COLO668 (cell line): ENCODE measurements at regions not wholly inside any gene's neighbourhood (a gene's known extent, or its start where the extent isn't known, plus 50 kb on each side); places are given as distances from the start of the nearest gene placed in this dataset.
A peak's percentile ranks its signal among the peaks of the same experiment; 100 is the strongest.

Source experiments
- DNase-seq: peaks from one replicate; lab custom pipeline; 2025; ENCODE audit not compliant: unreplicated experiment; lab: John Stamatoyannopoulos, UW

DNA sequence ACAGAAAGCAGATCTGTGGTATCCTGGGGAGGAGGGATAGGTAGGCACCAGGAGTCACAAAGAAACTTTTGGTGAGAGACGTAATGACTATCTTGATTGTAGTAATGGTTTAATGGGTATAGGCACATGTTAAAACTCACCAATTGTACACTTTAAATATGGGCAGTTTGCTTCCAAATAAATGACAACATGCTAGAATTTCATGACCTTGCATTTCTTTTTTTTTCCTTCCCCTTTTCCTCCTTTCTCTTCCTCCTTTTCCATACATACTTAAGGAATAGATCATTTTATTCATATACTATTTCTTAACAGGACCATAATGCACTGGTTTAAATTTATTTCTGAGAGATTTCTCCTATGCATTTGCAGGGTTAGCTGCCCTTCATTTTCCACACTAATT is 341.8 kb downstream of the TMEM182 start:
- DNase-seq = no peak

DNA sequence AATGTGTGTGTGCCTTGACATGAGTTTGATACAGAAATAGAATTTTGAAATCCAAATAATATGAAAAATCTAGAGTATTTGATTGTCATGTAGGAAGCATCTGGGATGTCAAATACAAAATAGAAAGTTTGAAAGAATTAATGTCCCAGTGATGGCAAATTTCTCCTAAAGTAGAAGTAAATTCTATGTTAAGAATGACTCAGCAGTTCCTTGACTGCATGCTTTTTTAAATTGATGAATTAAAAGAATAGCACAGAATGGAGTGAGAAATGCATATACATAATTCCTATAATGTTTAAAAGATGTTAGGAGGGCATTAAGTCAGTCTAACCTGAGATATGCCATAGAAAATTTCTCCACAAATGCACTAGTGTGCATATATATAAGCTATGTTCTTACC is 357.5 kb downstream of the TMEM182 start:
- no peak for DNase-seq

DNA sequence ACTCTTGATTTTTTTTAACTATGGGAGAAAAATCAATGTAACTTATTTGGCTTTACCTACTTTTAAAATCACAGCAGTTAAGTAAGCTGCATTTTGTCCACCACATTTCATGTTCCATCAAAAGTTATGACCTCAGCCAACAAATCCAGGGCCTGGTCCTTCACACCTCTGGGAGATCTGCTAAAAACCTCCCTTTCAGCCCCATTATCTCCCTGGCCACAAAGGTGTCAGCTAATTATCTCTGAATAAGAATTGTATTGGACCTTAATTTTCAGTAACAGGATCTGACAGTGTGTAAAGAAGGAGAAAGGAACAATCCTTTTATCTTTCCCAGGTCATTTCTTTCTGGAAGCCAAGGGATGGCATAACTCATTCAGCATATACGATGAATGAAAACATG is 359.3 kb downstream of the TMEM182 start:
- no peak for DNase-seq

DNA sequence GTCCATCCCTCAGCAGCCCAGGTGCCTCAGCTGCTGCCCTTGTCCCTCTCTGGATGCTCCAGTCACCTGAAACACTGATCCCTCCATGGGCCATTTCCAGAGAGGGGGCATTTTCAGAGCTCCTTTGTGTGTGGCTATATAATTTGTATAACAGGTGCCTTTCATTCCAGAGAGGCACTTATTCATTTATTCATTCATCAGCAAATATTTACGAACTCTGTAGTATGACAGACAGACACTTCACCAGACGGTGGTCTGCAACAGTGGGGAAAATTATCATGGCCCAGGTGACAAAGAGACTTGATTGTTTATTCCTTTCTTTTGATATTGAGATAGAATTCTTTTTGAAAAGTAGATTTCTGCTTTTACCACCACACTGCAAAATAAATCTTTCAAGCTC is 361.7 kb downstream of the TMEM182 start:
- DNase-seq = peak; percentile 12

DNA sequence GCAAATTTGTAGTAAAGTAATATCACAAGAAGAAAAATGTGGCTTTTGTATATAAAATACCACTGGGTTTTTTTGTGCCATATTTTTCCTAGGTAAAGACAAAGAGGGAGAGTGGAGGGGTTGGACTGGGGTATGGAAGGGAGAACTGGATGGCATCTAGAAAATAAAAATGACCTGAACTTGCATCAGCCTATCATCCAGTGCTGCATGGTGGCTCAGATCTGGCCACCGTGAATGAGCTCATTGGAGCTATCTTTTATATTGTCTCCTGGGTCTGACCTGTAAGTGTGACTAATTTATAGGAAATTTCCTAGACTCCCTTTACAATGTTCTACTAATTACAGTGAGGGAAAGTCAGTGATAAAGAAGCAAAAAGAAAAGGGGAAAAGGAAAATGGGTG is 369.0 kb downstream of the TMEM182 start:
- no peak for DNase-seq

DNA sequence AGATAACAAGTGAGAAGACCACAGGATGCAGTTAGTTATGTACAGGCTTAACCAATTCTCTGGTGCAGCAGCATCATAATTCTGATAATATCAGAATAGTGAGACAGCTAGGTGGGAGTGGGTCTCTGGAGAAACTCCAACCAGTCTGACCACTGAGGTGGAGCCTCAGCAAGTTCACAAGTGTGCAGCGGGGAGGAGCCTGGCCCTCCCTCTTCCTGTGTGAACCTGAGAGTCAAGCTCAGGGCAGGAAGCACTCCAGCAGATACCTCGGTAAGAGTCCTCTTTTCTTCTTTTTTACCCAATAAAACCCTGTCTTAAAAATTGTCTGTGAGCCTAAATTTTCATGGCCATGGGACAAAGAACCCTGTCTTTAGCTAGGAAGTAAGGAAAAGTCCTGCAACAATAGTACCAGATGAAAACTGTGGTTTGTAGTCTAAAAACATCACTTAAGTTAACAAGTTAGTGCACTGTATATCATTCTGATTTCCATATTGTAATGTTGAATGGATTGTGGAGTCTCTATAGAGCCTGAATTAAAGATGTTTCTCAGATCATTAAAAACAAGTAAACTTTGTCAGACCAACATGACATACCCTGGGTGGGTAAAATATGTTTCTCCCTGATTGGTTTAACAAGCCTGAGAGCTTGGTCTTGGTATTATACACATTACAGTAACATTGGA is 370.8 kb downstream of the TMEM182 start:
- no peak for DNase-seq

DNA sequence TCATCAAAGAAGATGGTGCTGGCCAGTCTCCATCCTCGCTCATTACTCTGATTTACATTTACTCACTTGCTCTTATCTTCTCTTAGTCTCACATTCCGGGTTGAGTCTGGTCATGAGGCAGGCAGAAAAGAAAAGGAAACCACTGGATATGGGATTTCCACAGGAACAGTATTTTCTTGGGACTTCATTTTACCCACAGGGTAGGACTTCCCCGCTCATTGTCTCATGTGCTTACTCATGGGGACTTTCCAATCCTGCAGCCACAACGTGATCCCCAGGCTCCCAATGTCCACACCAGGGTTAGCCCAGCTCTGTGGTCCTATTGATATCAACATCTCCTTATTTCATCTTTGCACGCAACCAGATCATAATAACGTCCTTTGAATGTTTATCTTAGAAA is 373.8 kb downstream of the TMEM182 start:
- DNase-seq = no peak

DNA sequence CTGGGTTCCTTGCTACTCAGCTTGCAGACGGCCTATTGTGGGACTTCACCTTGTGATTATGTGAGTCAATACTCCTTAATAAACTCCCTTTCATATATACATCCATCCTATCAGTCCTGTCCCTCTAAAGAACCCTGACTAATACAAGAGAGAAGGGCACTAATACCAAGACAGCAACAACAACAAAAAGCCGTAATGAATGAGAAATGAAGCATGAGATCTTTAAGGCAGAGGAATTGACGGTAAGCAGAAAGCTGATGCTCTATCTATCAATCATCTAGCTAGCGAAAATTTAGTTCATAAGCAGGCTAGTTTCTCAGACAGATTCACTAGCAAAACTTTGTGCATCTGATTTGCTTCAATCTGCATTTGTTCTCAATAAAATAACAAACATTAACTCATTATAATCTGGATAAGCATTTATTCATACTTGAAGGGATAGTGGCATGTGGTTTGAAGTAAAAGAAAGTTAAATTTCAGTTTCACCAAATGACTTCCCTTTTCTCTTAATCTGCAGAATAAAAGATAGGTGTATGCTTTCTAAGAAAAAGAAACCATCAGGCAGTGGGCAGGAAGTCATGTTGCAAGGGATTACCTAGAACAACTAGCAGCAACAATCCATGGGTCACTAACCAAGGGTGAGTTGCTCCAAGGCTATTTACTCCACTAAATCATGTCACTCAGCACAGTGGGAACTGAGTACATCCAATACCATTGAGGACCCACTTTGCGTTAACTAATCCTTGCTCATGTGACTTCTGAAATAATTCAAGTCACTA is 376.5 kb downstream of the TMEM182 start:
- no peak for DNase-seq

DNA sequence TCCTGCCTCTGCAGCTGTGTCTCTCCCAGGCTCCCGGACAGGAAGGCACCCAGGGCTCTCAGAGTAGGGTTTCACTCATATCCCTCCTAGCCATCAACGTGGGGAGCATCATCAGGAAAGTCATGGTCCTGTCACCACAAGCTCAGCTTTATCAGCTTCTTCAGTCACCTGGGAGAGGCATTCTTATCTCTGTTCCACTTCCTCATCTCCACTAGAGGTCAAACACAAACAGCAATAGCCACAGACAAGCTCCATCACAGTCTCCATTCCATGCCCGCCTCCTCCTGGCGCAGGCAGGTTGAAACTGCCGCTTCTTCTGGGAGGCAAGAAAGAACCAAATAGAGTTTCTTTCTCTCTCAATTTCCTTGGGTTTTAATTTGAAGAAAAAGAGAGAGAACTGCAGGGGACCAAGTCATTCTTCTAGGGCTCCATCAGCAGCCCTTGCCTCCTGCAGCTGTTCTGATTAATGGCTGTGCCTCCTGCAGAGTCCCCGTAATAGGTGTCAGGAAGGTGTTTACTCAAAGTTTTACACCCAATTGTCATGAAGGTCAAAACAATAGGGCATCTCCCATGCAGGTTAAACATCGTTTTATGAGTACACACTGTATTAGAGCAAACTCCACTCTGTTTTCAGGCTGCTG is 377.9 kb downstream of the TMEM182 start:
- peak; percentile 42 for DNase-seq

DNA sequence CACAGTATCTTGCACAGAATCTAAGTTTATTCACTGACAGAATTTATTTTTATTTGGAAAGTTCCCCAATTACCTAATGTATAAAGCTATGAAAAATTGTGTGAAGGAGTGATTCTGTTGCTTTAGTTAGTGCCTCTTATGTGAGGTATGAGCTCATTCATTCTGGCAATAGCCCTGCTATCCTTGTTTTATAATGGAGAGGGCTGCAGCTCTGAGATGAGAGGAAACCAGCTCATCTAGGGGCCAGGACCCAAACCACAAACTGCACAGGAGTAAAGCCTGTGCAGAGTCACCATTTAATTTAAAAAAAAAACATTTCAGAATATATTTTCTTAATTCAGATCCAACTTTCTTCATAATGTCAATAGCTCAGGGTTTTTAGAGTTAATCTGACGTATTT is 383.0 kb downstream of the TMEM182 start:
- no peak for DNase-seq

DNA sequence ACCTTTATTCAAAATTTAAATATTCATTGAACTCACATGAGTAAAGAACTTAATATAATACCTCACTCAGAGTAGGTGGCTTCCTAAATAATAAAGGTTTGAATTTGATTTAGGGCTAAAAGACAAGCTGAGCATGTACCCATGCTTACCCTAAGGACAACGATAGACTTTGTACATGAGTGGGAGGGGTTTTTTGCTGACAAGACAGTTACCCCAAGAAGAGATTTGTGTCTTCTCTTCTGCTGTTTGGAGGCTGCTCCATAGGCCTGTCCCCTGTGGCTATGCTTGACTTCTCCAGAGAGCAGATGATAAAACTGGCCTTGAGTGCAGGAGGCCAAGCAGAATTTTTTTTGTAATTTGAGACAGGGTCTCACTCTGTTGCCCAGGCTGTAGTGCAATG is 383.9 kb downstream of the TMEM182 start:
- no peak for DNase-seq

DNA sequence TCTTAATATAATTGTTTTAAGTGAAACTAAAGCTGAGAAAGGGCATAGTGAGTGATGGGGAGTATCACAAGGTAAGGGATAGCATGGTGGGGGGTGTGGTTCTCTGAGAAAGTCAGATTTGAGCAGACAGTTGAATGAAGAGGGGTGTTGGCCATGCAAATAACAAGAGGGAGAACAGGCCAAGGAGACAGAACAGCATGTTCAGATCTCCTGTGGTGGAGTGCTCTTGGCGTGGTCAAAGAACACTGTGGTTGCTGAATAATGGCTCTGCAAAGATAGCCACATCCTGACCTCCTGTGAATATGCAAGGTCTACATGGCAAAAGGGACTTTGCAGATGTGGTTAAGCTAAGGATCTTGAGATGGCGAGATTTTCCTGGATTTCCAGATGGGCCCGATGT is 389.2 kb downstream of the TMEM182 start:
- DNase-seq = no peak

DNA sequence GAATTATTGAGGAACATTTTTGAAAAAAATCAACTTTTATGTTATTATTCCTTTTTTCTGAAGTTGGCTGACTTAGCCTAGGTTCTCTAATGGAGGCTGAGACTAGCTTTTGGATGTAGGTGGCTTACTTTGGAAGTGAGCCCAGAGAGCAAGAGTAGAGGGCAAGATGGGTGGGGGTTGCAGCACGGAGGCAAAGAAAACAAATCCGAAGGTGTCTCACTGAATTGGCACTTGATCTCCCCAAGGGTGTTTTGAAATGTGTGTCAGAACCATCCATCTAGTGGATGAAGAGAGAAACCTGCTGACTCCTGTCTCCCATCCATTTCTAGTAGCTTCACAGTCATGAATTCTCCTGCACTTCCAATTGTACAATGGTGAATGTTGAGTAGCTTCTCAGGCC is 390.7 kb downstream of the TMEM182 start:
- DNase-seq = no peak

DNA sequence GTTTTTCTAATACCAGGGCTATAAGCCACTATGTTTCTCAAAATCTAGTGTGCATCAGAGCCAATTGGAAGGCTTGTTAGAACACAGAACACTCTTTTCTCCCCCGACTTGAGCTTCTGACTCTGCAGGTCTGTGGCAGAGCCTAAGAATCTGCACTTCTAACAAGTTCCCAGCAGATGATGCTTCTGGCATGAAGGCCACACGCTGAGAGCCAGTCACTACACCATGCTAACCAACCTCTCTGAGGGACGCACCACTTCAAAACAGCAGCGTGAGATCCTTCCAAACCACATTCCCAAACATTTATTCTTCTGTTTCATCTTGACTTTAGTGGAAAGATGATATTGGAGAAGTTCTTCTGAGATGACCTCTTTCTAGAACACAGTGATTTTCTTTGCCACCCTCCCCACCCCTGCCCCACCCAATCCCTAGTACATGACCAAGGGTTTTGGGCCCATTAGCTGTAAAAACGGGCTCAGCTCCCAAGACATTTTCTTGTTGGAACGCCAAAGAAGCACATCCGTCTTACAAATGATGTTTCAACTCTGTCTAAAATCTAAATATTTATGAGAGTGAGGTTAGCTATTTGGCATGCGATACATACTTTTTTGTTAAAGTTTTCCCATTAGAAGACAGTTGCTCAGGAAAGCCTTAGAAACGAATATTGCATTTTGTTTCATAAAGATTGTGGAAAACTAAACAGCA is 391.9 kb downstream of the TMEM182 start:
- no peak for DNase-seq

DNA sequence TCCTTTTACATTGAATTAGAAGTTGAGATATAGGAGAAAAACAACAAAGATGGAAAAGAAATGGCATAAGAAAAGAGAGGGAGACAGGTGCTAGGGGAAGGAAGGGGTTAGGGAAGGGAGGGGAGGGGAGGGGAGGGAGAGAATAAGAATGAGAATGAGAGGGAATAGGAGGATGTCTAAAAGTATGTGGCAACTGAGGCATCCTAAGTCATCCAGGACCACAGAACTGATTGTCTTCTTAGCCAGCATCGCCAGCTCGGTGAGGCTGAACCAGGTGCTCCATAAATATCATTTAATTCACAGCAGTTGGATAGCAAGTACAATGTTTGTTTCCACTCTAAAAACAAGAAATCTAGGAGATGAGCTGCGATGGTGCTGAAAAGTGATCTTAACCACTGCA is 393.5 kb downstream of the TMEM182 start:
- no peak for DNase-seq

DNA sequence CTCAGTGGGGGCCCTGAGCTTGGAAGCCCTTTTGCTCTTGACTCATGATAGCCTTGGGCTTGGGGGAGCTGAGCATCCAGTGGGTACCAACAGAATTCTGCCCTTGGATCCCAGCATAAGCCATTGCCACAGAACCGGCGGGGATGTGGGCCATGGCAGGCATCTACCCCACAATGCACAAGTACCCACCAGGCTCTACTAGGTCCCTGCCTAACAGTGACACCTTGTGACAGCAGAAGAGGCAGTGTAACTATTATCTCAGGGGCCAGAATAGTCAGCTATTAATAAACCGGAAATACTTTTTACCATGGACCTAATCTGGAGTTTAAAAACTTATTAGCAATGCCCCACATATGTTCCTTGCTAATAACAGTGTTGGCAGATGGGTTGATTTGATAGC is 397.2 kb downstream of the TMEM182 start:
- DNase-seq = no peak

DNA sequence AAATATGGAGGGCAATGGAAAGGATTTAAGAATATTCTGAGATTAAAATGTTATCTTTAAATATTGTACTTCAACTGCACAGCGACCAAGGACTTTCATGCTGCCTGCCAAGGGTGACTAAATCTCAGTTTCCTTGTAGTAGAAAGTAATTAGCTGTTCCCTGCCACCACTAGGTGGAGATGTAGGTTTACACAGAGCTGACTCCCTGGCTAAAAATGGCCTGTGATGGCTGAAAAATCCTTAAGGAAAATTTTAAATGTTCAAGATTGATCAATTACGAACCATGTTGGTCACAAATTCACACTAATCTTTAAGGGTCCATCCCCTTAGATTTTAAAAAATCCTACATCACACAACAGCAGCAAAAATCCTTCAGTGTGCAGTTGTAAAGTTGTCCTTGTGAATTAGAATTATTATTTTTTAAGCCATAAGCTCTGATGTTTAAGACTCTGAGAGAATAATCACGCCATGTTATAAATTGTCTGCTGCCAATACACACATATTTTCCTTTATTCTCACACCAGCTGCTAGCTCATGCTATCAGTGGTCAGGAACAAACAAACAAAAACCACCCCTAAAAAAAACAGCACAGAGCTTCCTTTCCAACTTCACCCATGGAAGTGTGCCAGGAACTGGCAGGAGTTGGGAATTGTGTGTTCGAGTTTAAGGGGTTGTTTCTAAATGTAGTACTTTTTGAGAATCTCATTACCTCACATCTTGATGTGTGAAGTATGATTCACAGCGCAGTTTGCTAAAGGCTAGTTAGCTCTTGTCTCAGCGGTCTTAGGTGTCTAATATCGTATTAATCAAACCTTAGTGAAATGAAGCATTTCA is 399.8 kb downstream of the TMEM182 start:
- peak; percentile 45 for DNase-seq

DNA sequence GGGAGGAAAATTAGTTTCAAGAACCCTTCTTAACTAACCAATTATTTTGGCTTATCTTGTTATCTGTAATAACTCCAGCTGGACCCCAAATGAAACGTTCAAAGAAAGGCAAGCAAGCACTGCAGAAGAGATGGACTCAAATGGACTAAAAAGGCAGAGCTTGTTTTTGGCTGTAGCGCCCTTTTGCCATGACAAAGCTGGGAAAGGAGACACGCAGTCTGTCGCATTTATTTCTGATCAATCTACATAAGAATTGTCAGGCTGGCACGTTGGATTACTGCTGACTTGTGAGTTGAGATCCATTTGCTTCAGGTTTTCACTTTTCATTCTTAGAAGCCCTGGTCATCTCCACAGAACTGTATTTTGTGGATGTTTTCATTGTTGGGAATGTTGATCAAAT is 402.9 kb downstream of the TMEM182 start:
- no peak for DNase-seq

DNA sequence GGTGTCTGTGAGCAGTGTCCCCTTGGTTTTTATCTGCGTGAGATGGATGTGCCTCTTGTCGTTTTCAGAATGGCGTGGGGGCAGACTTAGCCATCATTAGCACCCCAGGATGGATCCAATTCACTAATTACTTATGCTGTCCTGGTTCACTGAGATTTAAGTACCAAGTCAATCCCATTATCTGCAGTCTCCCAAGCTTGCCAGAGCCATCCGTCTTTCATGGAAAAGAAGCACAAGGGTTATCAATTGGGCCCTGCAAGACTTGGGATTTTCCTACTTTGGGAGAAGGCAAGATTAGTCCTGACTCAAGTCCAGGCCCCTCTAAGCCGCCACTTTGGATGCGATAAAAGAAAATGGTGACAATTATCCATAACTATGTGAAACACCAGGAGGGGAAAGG is 404.0 kb downstream of the TMEM182 start:
- no peak for DNase-seq

DNA sequence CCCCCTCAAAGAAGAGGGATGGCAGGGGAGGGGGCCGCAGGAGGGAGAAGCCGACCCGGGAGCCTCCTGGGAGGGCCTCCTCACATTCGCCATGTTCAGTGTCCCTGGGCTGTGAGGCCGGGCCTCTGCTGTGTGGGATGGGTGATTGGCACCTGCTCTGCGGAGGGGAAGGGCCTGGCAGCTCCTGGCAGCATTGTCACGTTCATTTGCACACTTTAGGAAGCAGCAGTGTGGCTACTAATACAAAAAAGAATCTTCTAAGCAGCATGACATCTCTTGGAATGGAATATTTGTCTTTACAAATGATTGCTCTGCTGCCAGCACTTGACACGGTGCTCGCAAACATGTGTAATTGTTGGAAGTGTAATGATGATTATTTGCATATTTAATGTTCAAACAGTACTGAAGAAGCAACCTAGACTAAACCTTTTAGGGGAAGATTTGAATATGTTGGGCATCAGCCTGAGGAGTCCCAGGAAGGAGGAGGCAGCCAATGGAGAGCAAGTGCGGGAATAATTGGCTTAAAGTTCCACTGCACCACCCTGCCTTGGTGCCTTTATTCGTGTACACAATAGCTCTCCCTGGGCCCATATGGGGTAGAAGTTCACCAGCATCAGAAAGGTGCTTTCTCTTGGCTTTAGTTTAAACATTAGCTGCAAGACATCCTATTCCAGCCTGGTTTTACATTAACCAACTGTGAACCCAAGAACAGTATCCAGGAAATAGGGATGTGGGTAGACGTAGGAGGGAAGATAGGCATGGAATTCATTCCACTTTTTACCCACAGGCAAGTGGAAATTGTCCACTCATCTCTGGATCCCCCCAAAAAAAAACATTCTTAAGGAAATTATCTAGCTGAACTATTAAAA is 404.9 kb downstream of the TMEM182 start:
- peak; percentile 37 for DNase-seq
